SIG-M5 treated with dmso at 0.1 percent for 504 hours (cell line): ENCODE measurements at regions not wholly inside any gene's neighbourhood (a gene's known extent, or its start where the extent isn't known, plus 50 kb on each side); places are given as distances from the start of the nearest gene placed in this dataset.
"Not testable (repeated sequence)": the region's sequence is repeated elsewhere in the genome, so short reads cannot be mapped to it uniquely, and the experiment has no call there.

Source experiments
- DNase-seq: peaks from one replicate; lab custom pipeline; 2025; ENCODE audit not compliant: unreplicated experiment; lab: John Stamatoyannopoulos, UW

- no peak for DNase-seq
These were observed 932.9 kb downstream of the XPNPEP1 start for GRCh38 chr10:108990441-108990840.

- no peak for DNase-seq
These were observed 933.3 kb downstream of the XPNPEP1 start for GRCh38 chr10:108989976-108990375.

GRCh38 chr10:108982159-108982558, 941.2 kb downstream of the XPNPEP1 start:
- no peak for DNase-seq

- DNase-seq = no peak
These were observed 942.4 kb downstream of the XPNPEP1 start for GRCh38 chr10:108980869-108981268.

GRCh38 chr10:108975459-108976058, 947.8 kb downstream of the XPNPEP1 start:
- DNase-seq = no peak

GRCh38 chr10:108970016-108970415, 953.3 kb downstream of the XPNPEP1 start:
- DNase-seq = no peak

- no peak for DNase-seq
These were observed 956.9 kb downstream of the XPNPEP1 start for GRCh38 chr10:108966411-108966810.

- no peak for DNase-seq
These were observed 957.3 kb downstream of the XPNPEP1 start for GRCh38 chr10:108966005-108966404.

GRCh38 chr10:108962172-108962571, 961.1 kb downstream of the XPNPEP1 start:
- DNase-seq = no peak

- no peak for DNase-seq
These were observed 965.6 kb downstream of the XPNPEP1 start for GRCh38 chr10:108957681-108958080.

- DNase-seq = no peak
These were observed 967.2 kb downstream of the XPNPEP1 start for GRCh38 chr10:108956149-108956548.

GRCh38 chr10:108920029-108920428, 1003.3 kb downstream of the XPNPEP1 start:
- DNase-seq = not testable (repeated sequence)

GRCh38 chr10:108913300-108913699, 1010.0 kb downstream of the XPNPEP1 start:
- DNase-seq = no peak

- DNase-seq = no peak
These were observed 1011.3 kb downstream of the XPNPEP1 start for GRCh38 chr10:108911814-108912541.

- DNase-seq = no peak
These were observed 1015.2 kb downstream of the XPNPEP1 start for GRCh38 chr10:108908096-108908495.

GRCh38 chr10:108905821-108906220, 1017.5 kb downstream of the XPNPEP1 start:
- DNase-seq = no peak

GRCh38 chr10:108905171-108905570, 1018.1 kb downstream of the XPNPEP1 start:
- DNase-seq = no peak

GRCh38 chr10:108904163-108904838, 1019.0 kb downstream of the XPNPEP1 start:
- no peak for DNase-seq

GRCh38 chr10:108902619-108903285, 1020.6 kb downstream of the XPNPEP1 start:
- no peak for DNase-seq

- DNase-seq = no peak
These were observed 1021.3 kb downstream of the XPNPEP1 start for GRCh38 chr10:108901781-108902618.

- no peak for DNase-seq
These were observed 1023.6 kb downstream of the XPNPEP1 start for GRCh38 chr10:108899670-108900069.
